ENCODE measurements at regions not wholly inside any gene's neighbourhood (a gene's known extent, or its start where the extent isn't known, plus 50 kb on each side); places are given as distances from the start of the nearest gene placed in this dataset.

GRCh38 chr1:112304126-112304525 lies 91.9 kb upstream of the CTTNBP2NL start:
- Histone ChIP-seq H3K4me3 (replicated peaks in 1 of 3; ENCODE audit: low read depth in 2 of 3, low read length in 3 of 3) (no peak overlapping the region), H3K27ac (ENCODE audit: low read depth in 1 of 2, low read length in 2 of 2) (no peak overlapping the region), H3K4me2 (replicated peaks; ENCODE audit: extremely low read depth, low read length, poor library complexity, severe bottlenecking) (no peak overlapping the region), H2AFZ (ENCODE audit: insufficient read depth, low read depth, low read length, poor library complexity, severe bottlenecking) (no peak overlapping the region), H3K27me3 (ENCODE audit: control insufficient read depth in 2 of 2, insufficient read depth in 2 of 2, low read length in 2 of 2) (no peaks in the 10 kb centered on the region), H3K79me2 (ENCODE audit: insufficient read depth, low read length) (no peaks in the 10 kb centered on the region), H3K4me1 (ENCODE audit: control insufficient read depth in 1 of 2, insufficient read depth in 2 of 2, low read length in 2 of 2) (no peaks in the 10 kb centered on the region), H3K36me3 (replicated peaks in 1 of 2; ENCODE audit: control insufficient read depth in 1 of 2, insufficient read depth in 2 of 2, low read length in 2 of 2) (no peaks in the 10 kb centered on the region), H3K9ac (ENCODE audit: insufficient read depth, low read length, poor library complexity, severe bottlenecking) (no peak overlapping the region), H3K9me3 (replicated peaks in 1 of 2; ENCODE audit: control insufficient read depth in 1 of 2, insufficient read depth in 1 of 2, low read length in 2 of 2) (no peaks in the 10 kb centered on the region), H4K20me1 (ENCODE audit: insufficient read depth, low read length) (no peaks in the 10 kb centered on the region)
- Mint-ChIP-seq H3K9me3 (peaks cover 0 to 3% (median 0%) of the 10 kb centered on the region in 7 donors), H3K4me3 (no peak overlapping the region), H3K27me3 (ENCODE audit: low read depth in 3 of 3) (peaks cover 4 to 15% (median 7%) of the 10 kb centered on the region in 3 donors), H3K4me1 (no peaks in the 10 kb centered on the region), H3K27ac (no peak overlapping the region), H3K36me3 (no peaks in the 10 kb centered on the region)
- no peak for DNase-seq
- WGBS (ENCODE audit: insufficient coverage), result 95% methylated on average over 5 of the region's 5 CpGs
- TF ChIP-seq CTCF (IDR thresholded peaks at IDR 0.05), result no peak
- intact Hi-C loops (cut with micrococcal nuclease), result no loop called here

- no peak overlapping the region for H3K27ac ChIP-seq (ENCODE audit: low read depth in 1 of 2, low read length in 2 of 2)
- H3K79me2 ChIP-seq (ENCODE audit: insufficient read depth, low read length), result no peaks in the 10 kb centered on the region
- H3K4me2 ChIP-seq (replicated peaks; ENCODE audit: extremely low read depth, low read length, poor library complexity, severe bottlenecking), result no peak overlapping the region
- TF ChIP-seq CTCF (IDR thresholded peaks at IDR 0.05), result no peak
- H3K27me3 ChIP-seq (ENCODE audit: control insufficient read depth in 2 of 2, insufficient read depth in 2 of 2, low read length in 2 of 2), result no peaks in the 10 kb centered on the region
- Mint-ChIP-seq H3K9me3 (peaks cover 0 to 2% (median 0%) of the 10 kb centered on the region in 7 donors), H3K27me3 (ENCODE audit: low read depth in 3 of 3) (peaks cover 4 to 14% (median 7%) of the 10 kb centered on the region in 3 donors), H3K27ac (no peak overlapping the region), H3K36me3 (no peaks in the 10 kb centered on the region), H3K4me3 (no peak overlapping the region), H3K4me1 (no peaks in the 10 kb centered on the region)
- no peaks in the 10 kb centered on the region for H3K4me1 ChIP-seq (ENCODE audit: control insufficient read depth in 1 of 2, insufficient read depth in 2 of 2, low read length in 2 of 2)
- H3K4me3 ChIP-seq (replicated peaks in 1 of 3; ENCODE audit: low read depth in 2 of 3, low read length in 3 of 3), result no peak overlapping the region
- H2AFZ ChIP-seq (ENCODE audit: insufficient read depth, low read depth, low read length, poor library complexity, severe bottlenecking), result no peak overlapping the region
- intact Hi-C loops (cut with micrococcal nuclease), result no loop called here
- no peaks in the 10 kb centered on the region for H3K36me3 ChIP-seq (replicated peaks in 1 of 2; ENCODE audit: control insufficient read depth in 1 of 2, insufficient read depth in 2 of 2, low read length in 2 of 2)
- 100% methylated on average over 1 of the region's 3 CpGs for WGBS (ENCODE audit: insufficient coverage)
- no peaks in the 10 kb centered on the region for H4K20me1 ChIP-seq (ENCODE audit: insufficient read depth, low read length)
- no peak for DNase-seq
- no peak overlapping the region for H3K9ac ChIP-seq (ENCODE audit: insufficient read depth, low read length, poor library complexity, severe bottlenecking)
- H3K9me3 ChIP-seq (replicated peaks in 1 of 2; ENCODE audit: control insufficient read depth in 1 of 2, insufficient read depth in 1 of 2, low read length in 2 of 2), result no peaks in the 10 kb centered on the region
These were observed 91.4 kb upstream of the CTTNBP2NL start for GRCh38 chr1:112304612-112305011.

All from CD14-positive monocyte (primary cell).